ENCODE measurements at regions not wholly inside any gene's neighbourhood (a gene's known extent, or its start where the extent isn't known, plus 50 kb on each side); places are given as distances from the start of the nearest gene placed in this dataset.

DNA sequence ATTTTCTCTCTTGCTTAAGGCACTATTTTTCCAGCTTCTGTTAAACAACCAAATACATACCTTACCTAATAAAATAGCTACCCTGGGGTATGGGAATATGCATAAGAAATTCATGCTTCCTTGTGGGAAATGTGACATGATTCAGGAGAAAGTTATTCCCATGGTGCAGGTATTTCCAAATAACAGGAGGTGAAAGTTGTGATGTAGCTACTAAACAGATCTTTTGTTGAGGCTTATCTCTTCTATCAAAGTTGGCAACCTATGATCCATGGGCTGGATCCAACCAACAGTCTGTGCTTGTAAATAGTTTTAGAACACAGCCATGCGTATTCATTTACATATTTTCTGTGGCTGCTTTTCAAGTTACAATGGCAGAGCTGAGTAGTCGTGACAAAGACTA, 177.8 kb upstream of the NBEA start:
- no peak overlapping the region for H3K4me3 ChIP-seq (ENCODE audit: low read depth, low read length)

DNA sequence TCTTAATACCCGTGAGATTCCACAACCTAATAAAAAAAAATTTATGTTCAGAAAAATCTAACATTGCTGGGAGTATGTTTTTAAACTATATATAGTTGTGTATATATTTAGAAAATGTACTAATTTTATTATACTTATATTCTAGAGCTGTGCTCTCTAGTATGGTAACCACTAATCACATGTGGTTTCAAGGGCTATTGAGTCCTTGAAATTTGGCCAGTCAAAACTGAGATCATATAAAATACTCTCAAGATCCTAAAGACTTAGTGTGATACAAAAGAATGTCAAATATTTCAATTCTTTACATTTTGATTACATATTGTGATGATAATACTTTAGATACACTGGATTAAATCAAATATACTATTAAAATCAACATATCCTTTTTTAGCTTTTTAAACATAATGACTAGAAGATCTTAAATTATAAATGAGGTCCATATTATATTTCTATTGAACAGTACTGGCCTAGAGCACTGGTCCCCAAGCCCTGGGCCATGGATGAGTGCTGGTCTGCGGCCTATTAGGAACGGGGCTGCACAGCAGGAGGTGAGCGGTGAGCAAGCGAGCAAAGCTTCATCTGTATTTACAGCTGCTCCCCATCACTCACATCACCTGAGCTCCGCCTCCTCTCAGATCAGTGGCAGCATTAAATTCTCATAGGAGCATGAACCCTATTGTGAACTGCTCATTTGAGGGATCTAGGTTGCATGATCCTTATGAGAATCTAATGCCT, 176.5 kb upstream of the NBEA start:
- no peak overlapping the region for H3K4me3 ChIP-seq (ENCODE audit: low read depth, low read length)

GRCh38 chr13:34767778-34768177, 174.3 kb upstream of the NBEA start:
- H3K4me3 ChIP-seq (ENCODE audit: low read depth, low read length): no peak overlapping the region

- H3K4me3 ChIP-seq (ENCODE audit: low read depth, low read length): no peak overlapping the region
Observed at GRCh38 chr13:34772206-34772605, 169.9 kb upstream of the NBEA start.

GRCh38 chr13:34772881-34773280, 169.2 kb upstream of the NBEA start:
- no peak overlapping the region for H3K4me3 ChIP-seq (ENCODE audit: low read depth, low read length)

DNA sequence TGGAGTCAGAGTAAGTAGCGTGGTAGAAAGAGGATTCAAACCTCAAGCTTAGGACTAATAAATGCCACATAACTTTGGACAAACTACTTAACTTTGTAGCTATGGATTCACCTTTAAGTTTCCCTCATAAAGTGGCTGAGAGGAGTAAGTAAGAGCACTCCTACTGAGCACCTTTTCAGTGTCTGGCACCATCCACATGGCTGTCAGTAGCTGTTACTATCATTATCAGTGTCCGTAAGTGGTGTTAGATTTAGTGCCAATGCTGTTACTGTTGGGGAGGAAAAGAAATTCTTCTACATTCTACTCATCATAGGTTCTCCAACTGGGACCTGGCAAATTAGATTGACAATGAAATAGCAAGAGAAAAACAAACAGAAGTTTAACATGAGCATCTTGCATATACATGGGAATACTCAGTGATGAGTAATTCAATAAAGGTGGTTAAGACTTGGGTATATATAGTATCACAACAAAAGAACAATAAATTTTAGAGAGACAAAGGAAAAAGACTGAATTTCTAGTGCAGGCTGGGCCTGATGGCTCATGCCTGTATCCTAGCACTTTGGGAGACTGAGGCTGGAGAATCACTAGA, 165.6 kb upstream of the NBEA start:
- H3K4me3 ChIP-seq (ENCODE audit: low read depth, low read length): no peak overlapping the region

DNA sequence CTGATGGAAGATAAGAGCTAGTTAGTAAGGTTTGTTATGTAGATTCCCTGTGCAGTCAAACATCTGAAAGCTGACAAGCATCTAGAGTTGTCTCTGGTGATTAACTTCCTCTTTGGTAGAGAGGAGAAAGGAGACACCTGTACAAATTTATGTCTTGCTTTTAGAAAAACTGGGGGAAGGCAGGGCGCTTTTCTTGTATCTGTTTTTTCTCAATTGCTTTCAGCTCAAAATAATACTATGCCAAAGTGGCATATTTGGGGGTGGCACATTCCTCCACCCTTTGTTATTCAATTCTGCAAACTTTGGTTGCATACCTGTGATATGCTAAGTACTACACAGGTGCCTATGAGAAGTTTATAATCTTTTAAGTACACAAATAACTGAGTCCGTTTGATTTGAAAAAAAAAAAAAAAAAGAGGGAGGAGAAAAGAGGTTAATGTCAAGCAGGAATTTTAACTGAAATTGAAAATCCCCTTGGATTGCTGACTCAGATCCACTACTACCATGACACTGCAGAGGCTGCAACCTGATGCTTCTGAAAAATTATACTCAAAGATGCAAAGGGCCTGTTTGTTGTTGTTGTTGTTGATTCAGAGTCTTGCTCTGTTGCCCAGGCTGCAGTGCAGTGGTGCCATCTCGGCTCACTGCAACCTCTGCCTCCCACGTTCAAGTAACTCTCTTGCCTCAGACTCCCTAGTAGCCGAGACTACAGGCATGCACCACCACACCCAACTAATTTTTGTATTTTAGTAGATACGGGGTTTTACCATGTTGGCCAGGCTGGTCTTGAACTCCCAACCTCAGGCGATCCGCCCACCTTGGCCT, 164.8 kb upstream of the NBEA start:
- H3K4me3 ChIP-seq (ENCODE audit: low read depth, low read length): no peak overlapping the region

DNA sequence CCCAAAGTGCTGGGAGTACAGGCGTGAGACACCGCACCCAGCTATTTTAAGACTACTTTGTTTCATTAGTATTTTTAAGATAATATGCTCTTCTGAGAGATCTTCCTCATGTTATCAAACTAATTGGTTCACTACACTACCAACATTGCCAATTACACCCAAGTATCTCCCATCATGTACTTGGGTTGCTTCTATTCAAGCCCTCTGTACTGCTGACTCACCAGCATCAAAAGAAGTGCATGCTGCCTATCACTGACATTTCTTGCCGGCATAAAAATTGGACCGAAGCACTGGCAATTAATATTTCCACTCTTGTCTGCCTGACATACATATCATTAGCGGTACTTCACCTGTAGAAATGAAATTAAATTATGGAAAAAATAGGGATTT, 164.2 kb upstream of the NBEA start:
- no peak overlapping the region for H3K4me3 ChIP-seq (ENCODE audit: low read depth, low read length)

GRCh38 chr13:34779171-34779570, 162.9 kb upstream of the NBEA start:
- H3K4me3 ChIP-seq (ENCODE audit: low read depth, low read length): no peak overlapping the region

GRCh38 chr13:34793301-34793700, 148.8 kb upstream of the NBEA start:
- no peak overlapping the region for H3K4me3 ChIP-seq (ENCODE audit: low read depth, low read length)

DNA sequence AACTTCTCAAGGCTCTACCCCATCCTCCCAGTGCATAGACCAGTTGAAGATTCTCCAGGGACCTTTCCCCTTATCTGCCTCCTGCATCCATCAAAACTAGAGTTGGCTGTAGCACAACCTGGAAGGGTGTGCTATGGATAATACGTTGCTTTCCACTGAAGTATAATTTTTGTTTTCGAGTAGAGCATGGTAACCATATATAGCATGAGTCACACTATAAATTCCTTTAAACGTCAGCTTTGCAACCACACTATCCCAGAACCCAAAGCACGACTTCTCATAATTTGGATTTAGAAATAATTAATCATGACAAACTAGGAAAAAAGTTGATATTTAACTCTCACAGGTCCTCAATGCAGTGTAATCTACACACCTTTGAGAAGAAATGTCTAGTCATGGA, 138.3 kb upstream of the NBEA start:
- no peak overlapping the region for H3K4me3 ChIP-seq (ENCODE audit: low read depth, low read length)

- H3K4me3 ChIP-seq (ENCODE audit: low read depth, low read length): no peak overlapping the region
Observed at GRCh38 chr13:34805347-34805746, 136.7 kb upstream of the NBEA start.

DNA sequence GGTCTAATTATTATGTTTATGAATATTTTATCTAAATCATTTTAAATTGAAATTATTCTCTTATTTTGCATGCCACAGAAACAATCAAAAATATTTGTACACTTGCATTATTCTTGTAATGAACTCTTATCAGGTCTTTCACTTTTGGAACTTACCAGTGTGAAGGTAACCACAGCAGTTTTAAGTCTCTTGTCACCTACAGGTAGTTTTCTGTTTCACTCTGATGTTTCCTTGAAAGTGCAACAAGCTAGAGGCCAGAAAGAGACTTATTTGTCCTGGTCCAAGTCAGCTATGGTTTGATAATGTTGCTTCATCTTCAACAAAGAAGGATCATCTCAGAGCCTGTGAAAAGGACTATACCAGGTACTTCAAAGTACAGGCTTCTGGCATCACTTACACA, 133.4 kb upstream of the NBEA start:
- no peak overlapping the region for H3K4me3 ChIP-seq (ENCODE audit: low read depth, low read length)

GRCh38 chr13:34810996-34811395, 131.1 kb upstream of the NBEA start:
- H3K4me3 ChIP-seq (ENCODE audit: low read depth, low read length): no peak overlapping the region

GRCh38 chr13:34815526-34815925, 126.5 kb upstream of the NBEA start:
- H3K4me3 ChIP-seq (ENCODE audit: low read depth, low read length): no peak overlapping the region

- no peak overlapping the region for H3K4me3 ChIP-seq (ENCODE audit: low read depth, low read length)
Observed at GRCh38 chr13:34816245-34816884, 125.7 kb upstream of the NBEA start.

DNA sequence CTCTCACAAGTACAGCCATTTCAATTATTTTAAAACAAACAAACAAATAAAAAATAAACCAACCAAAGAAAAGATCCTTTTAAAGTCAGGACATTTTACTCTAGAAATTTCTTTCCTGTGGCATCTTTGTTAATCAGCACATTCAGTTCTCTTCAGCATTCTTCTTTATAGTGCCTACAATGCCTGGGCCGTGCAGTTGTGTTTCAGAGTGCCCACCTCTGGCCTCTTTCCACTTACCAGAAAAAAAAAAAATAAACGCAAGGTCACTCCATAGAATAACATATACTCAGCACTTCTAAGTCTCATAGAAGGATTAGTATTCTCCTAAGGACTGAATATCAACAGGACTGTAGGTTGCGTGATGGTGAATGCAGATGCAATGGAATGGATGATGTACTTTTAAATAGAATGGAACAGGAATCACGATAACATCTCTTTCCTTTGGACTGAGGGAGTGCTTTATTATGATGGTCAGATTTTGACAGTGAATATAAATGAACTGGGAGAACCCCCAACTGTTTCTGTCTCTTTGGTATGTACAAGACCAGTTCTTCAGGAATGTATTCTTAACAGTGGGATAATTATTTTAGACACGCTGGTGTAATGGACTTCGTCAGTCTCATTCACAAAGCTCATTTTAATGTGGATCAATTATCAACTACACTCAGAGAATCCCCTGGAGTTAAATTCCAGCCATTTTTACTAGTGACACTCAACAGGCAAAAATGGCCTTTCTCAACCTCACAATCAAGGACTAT, 125.0 kb upstream of the NBEA start:
- no peak overlapping the region for H3K4me3 ChIP-seq (ENCODE audit: low read depth, low read length)

GRCh38 chr13:34822650-34823049, 119.4 kb upstream of the NBEA start:
- H3K4me3 ChIP-seq (ENCODE audit: low read depth, low read length): no peak overlapping the region

- no peak overlapping the region for H3K4me3 ChIP-seq (ENCODE audit: low read depth, low read length)
Observed at GRCh38 chr13:34826432-34826831, 115.6 kb upstream of the NBEA start.

GRCh38 chr13:34833562-34834182, 108.4 kb upstream of the NBEA start:
- H3K4me3 ChIP-seq (ENCODE audit: low read depth, low read length): no peak overlapping the region

Data from iPS-11a (cell line).